ENCODE measurements at regions not wholly inside any gene's neighbourhood (a gene's known extent, or its start where the extent isn't known, plus 50 kb on each side); places are given as distances from the start of the nearest gene placed in this dataset.
"Not testable (repeated sequence)": the region's sequence is repeated elsewhere in the genome, so short reads cannot be mapped to it uniquely, and the experiment has no call there.

DNA sequence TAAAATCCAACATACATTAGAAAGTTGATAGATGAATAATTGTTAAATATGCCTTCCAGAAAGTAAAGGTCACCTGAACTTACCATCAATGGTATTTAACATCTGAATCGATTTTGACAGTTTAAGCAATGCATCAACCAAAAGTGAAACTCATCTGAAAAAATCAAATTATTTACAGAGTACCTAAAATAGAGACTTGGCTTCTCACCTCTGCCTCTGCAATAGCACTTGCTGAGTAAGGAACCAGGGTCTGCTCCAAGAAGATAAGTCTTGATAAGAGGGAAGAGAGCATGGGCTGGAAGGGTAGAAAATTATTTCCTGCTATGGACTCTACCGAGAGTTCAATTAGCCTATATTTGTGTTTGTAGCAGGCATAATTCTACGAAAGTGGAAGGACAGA lies 868.3 kb downstream of the STIM2 start:
- no peak for DNase-seq (ENCODE audit: low spot score)

DNA sequence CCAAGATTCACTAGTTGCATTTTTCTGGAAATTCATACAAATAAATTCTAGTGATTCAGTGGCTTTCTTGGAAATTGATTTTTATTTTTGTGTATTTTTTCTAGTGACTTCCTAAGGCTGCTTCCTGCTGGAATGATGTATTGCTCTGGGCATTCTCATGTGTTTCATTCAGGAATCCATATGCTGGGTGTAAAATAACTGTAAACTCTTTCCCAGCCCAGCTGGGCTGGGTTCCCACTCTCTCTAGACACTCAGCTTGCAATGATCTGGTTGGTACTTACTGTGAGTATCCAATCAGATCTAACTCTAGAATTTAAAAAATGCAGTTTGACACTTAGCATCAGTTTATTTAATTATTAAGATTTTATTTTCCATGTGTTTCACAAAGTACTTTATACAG lies 882.2 kb downstream of the STIM2 start:
- DNase-seq (ENCODE audit: low spot score): no peak

- no peak for DNase-seq (ENCODE audit: low spot score)
These were observed 899.3 kb downstream of the STIM2 start for GRCh38 chr4:27759611-27760575.

- no peak for DNase-seq (ENCODE audit: low spot score)
These were observed 903.3 kb downstream of the STIM2 start for GRCh38 chr4:27763830-27764525.

DNA sequence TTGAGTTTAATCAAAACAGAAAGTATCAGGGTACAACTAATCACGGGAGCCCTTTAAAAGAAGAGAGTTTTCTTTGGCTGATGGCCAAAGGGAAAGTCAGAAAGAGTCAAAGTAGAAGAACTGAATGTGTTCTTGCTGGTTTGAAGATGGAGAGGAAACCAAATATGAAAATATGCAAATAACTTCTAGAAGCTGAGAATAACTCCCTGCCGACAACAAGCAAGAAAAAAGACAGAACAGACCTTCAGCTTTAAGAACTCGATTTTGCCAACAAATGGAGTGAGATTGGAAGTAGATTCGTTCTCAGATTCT lies 903.8 kb downstream of the STIM2 start:
- DNase-seq (ENCODE audit: low spot score): no peak

DNA sequence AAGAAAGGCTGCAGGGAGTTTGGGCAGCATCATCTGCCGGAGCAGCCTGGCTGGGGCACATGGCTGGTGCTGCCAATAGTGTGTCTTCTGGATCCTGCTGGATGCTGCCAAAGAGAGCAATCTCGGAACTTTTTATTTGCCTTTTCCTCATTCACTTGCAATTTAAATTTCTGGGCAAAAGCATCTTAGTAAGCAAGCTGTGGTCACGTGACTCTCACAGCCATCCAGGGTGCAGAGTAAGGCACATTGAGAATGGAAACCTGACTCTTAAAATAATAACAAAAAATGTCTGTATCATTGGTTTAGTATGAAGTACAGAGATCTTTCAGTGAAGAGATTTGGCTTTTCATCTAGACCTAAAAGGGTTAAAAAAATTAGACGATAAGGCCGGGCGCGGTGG lies 910.3 kb downstream of the STIM2 start:
- no peak for DNase-seq (ENCODE audit: low spot score)

- no peak for DNase-seq (ENCODE audit: low spot score)
These were observed 914.5 kb downstream of the STIM2 start for GRCh38 chr4:27775156-27775555.

- DNase-seq (ENCODE audit: low spot score): no peak
These were observed 919.2 kb downstream of the STIM2 start for GRCh38 chr4:27779827-27780226.

GRCh38 chr4:27787195-27787594 lies 926.6 kb downstream of the STIM2 start:
- DNase-seq (ENCODE audit: low spot score): no peak

DNA sequence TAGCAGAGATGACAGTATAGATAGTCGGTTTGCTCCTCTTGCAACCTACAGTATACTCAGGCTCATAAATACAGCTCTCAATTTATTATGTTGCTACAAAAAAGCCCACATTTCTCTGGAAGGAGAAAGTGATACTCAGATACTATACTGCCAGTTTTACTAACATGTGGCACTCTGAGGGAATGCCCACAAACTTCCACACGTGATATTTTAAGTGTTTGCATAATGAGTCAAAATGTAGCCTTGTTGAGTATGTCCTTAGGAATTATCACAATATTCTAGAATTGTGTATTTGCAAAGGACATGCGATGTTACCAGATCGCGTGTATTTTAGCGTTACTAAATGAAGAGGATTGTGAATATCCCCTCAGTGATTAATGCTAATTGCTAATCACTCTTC lies 929.1 kb downstream of the STIM2 start:
- DNase-seq (ENCODE audit: low spot score): no peak

GRCh38 chr4:27790911-27791310 lies 930.3 kb downstream of the STIM2 start:
- DNase-seq (ENCODE audit: low spot score): no peak

- DNase-seq (ENCODE audit: low spot score): no peak
These were observed 931.0 kb downstream of the STIM2 start for GRCh38 chr4:27791640-27792039.

DNA sequence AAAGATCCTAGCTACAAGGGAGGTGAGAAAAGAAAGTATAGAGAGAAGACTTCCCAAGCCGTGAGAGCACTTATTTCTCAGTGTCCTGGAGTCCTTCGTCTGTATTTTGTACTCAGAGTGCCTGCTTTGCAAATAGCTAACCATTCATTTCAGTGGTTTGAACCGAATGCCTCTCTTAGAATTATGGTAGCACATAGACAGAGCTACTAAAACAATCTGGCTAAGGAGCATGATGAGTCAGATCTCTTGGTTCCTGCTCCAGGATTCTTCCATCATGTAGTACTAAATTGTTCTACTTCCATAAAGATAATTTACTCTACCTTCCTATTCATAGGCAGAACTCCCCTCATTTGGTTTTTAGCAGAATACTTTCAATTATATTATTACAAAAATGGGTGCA lies 946.6 kb downstream of the STIM2 start:
- DNase-seq (ENCODE audit: low spot score): no peak

DNA sequence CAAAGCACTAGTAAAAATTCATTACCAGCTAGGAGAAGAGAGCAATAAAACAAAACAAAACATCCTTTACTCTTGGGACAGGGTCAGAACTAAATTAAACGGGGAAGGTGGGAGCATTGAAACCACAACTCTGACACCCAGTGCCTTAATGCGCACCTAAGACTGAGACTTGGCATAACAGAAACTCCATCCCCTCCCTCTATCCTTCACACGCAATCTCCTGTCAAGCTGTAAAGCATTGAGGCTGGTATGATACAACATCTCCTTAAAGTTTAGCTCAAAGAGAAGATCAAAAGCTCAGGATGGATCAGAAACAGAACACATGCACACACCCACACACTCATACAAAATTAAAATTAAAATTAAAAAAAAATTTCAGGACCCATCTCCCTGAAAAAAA lies 951.3 kb downstream of the STIM2 start:
- no peak for DNase-seq (ENCODE audit: low spot score)

- DNase-seq (ENCODE audit: low spot score): not testable (repeated sequence)
These were observed 952.6 kb downstream of the STIM2 start for GRCh38 chr4:27813226-27813625.

DNA sequence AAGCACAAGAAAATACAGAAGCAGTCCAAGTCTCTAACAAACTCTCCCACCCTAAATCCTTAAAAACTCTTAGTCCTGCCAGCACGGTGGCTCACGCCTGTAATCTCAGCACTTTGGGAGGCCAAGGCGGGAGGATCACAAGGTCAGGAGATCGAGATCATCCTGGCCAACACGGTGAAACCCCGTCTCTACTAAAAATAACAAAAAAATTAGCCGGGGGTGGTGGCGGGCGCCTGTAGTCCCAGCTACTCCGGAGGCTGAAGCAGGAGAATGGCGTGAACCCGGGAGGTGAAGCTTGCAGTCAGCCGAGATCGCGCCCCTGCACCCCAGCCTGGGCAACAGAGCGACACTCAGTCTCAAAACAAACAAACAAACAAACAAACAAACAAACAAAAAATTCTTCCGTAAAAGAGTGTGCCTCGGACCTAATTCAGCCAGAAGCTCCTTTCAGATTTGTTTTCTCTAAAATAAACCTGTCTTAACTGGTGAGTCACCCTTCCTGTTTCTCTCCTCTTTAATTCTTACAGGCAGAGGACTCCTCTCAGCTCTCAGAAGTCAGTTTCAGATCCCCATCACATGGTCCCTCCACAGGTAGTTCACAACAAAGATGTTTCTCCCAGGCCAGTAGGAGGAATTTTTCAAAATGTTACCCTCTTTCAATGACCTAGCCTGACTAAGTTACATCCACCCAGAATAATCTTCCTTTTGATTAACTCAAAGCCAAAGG lies 953.2 kb downstream of the STIM2 start:
- not testable (repeated sequence) for DNase-seq (ENCODE audit: low spot score)

GRCh38 chr4:27819246-27819645 lies 958.6 kb downstream of the STIM2 start:
- DNase-seq (ENCODE audit: low spot score): no peak

DNA sequence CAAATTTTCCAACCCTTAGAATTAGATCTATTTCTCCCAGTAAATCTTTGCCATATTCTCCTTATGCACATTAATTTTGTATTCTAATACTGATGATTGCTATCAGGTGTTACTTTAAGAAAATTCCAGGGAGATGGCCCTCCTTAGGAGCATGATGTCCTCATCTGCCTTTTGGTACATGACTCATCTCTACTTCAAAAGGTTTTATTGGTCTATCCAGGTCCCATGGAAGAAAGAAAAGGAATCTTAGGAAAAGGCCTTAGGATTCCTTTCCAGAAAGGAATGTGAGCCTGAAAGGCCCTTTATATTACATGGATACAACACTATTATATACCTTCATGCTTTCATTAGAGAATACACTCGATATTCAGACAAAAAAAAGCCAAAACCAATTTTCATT lies 968.2 kb downstream of the STIM2 start:
- DNase-seq (ENCODE audit: low spot score): no peak

GRCh38 chr4:27830251-27830650 lies 969.6 kb downstream of the STIM2 start:
- DNase-seq (ENCODE audit: low spot score): no peak

DNA sequence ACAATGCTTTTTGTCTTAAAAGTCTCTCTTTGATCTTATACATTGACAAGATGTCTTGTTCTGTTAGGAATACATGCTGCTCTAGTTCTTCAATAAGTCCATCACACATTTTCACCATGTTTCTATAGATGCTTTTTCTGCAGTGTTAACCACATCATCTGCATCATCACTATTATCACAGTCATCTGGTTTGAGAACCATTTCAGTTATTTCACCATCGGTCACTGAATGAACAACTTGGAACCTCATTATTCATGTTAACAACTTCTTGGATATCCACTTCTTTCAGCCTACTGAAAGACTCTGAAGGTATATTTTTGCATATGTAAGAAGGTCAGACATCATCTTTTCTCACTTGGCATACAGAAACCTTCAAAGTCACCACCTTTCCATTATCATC lies 975.2 kb downstream of the STIM2 start:
- no peak for DNase-seq (ENCODE audit: low spot score)

- DNase-seq (ENCODE audit: low spot score): no peak
These were observed 975.9 kb downstream of the STIM2 start for GRCh38 chr4:27836523-27836922.

DNA sequence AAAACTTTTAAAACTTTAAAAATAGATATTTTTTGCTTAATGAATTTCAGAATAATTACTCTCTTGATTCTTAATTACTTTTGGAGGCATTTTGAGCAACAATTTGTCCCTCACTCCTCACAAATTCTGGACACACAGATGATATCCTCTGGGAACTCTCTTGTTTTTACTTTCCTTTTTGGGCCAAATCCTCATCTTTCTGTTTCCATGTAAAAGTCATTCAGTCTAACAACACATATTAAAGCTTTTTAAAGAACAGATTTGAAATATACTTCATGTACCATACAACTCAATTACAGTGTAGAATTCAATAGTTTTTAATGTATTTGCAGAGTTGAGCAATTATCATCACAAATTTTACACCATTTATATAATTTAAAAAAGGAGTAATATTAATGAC lies 983.1 kb downstream of the STIM2 start:
- DNase-seq (ENCODE audit: low spot score): no peak

DNA sequence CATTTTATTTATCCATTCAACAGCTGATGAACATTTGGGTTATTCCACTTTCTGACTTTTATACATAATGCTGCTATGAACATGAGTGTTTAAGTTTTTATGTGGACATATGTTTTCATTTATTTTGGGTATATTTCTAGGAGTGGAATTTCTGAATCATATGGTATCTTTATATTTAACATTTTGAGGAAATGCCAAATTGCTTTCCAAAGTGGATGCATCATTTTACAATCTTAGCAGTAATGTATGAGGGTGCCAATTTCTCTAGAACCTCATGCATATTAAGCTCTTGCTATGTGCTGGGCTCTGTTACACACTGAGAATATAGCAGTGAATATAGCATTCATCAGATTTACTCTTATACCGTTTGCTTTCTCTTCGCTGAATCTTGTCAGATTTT lies 983.7 kb downstream of the STIM2 start:
- no peak for DNase-seq (ENCODE audit: low spot score)
